GM03348 (cell line): ENCODE measurements at regions not wholly inside any gene's neighbourhood (a gene's known extent, or its start where the extent isn't known, plus 50 kb on each side); places are given as distances from the start of the nearest gene placed in this dataset.
A peak's percentile ranks its signal among the peaks of the same experiment; 100 is the strongest.
"Not testable (repeated sequence)": the region's sequence is repeated elsewhere in the genome, so short reads cannot be mapped to it uniquely, and the experiment has no call there.

Experiments used
- DNase-seq: peaks from one replicate; pipeline ENCODE4 v3.0.0; 2012; ENCODE audit warnings: low spot score

DNA sequence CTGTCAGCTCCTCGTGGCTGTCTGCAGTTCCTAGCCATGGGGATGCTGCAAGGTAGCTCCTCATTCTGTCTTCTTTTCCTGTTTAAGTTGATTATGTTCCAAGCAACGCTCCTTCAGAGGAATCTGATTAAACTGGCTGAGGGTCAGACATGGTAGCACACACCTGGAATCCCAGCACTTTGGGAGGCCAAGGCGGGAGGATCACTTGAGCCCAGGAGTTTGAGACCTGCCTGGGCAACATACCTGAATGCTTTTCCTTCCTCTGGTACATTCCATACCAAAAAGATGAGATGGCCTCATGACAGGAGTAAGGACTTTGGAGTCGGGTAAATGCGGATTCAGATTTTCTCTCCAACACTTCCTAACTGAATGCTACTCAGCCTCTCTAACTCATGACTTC, 246.8 kb upstream of the JARID2 start:
- no peak for DNase-seq

DNA sequence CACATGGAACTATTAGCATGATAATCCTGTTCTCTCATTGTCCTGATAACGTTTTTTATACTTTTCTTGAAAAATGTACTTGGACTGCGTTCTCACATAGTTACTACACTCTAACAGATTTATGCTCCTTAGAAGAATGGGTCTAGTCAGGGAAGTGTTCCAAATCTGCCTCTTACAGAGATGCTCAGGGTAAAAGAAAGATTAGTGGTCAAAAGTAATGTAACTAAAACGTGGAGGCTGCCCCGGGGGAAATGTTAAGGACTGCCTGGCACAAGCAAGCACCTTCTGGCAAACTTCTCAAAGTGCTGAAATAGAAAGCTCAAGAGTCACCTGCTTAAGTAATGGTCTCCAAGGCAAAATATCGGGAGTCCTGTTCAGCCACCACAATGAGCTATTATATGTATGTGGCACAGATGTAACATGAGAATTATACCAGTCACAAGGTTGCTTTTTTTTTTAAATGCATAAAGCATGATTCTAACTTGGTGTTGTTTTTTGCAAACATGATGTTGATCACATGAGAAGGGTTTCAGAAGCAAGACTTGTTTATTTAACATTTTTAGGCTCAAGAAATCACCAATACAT, 244.5 kb upstream of the JARID2 start:
- DNase-seq: no peak

DNA sequence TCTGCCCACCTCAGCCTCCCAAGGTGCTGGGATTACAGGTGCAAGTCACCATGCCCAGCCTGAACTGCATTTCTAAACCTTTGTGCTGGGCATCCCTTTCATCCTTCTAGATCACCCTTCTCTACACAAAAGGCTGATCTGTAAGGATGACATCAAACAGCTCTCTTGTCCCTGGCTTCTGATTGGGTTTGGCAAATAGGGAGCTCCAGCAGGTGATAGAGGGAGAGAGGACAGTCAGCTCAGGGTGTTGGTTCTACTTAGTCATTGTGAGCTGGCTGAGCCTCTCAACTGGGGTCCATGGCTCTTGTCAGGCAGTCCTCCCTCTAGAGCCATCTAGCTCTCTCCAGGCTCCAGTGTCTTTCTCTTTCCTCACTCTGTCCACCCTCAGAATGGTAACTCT, 237.6 kb upstream of the JARID2 start:
- no peak for DNase-seq

DNA sequence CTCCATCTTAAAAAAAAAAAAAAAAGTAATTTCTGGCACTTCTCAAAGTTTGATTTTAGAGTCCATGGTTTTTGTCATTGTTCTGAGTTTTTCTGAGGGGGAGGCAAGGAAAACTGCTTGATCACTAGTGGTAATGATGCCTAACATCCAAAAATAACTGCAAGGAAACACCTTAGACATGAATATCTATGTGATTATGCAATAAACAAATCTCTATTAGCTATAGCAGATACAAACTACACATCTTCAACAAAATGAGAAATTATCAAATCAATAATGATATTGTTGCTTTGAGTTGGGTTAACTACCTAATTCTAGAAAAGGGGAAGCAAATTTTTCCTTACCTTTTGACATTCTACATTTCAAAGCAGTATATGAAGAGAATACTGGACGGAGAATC, 230.9 kb upstream of the JARID2 start:
- DNase-seq: no peak

DNA sequence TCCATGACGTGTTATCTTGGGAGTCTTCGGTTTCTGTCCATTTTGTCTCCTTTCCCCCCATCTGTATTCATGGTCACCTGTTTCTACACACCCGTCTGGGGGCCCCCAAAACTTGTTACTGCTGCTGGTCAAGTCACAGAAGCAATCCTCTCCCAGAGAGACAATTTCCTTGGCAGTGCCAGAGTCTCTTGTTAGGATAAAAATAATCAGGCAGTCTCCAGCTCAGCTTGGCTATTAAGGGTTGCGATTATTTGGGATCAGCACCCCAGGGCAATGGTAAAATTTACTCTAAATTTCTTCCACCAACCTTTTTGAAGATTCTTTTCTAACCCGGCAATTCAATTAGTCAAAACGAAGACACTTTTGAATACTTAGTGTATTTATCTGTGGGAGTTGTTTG, 229.1 kb upstream of the JARID2 start:
- no peak for DNase-seq

DNA sequence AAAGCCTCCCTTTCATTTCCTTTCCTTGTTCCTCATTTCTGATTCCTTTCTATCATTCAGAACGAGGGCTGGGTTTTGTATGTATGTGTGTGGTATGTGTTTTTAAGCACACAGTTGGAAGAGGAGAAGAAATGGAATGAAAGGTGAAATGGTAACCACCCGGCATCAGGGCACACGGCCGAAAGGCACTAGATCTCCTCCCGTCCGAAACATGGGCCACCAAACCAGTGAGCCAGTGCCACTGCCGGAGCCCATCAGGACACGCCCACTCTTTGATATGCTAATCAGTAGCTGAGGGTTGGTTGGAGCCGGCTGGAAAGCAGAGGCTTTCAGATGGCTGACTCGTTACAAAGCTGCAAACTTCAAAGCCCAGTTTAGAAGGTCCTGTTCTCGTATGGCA, 228.6 kb upstream of the JARID2 start:
- peak; percentile 33 for DNase-seq

DNA sequence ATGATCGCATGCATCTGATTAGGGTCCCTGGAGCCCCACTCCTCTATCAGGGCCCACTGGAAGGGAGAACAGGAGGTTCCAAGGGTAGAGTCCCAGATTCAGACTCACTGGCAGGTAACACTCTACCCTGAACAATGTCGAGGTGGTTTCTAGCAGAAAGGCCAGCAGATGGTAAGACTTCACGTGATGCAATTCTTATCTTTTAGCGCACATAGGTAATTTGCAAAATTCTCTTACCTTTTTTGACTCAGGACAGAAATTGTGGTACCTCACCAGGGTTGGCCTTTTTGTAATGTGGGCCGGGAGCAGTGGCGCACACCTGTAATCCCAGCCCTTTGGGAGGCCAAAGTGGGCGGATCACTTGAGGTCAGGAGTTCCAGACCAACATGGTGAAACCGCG, 228.1 kb upstream of the JARID2 start:
- DNase-seq: no peak

DNA sequence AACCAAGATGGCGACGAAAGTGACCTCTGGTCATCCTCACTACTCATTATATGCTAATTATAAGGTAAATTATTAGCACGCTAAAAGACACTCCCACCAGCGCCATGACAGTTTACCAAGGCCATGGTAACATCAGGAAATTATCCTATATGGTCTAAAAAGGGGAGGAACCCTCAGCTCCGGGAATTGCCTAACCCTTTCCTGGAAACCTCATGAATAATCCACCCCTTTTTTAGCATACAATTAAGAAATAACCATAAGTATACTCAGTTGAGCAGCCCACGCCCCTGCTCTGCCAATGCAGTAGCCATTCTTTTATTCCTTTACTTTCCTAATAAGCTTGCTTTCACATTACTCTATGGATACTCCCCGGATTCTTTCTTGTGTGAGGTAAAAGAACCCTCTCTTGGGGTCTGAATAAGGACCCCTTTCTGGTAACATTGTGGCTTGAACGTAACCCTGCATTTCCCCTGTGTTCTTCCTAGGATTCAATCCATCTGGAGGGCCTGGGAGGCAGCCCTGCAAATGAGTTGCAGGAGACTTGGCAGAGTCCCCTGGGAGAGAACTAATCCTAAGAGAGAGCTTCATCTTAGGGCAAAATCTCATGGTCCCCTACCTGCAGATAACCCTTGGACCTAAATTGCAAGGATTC, 225.6 kb upstream of the JARID2 start:
- no peak for DNase-seq

DNA sequence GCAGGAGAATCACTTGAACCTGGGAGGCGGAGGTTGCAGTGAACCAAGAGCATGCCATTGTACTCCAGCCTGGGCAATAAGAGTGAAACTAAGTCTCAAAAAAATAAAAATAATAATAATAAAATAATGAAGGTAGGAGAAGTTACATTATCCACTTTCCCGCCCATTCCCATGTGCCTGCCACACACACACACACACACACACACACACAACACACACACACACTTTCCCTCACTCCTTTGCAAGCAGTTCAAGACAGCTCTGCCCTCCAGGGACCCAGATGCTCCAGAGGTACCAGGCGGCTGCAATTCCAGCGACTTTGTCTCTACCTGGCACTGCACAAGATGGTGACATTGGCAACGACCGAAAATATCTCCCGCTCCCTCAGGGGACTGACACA, 224.8 kb upstream of the JARID2 start:
- no peak for DNase-seq

DNA sequence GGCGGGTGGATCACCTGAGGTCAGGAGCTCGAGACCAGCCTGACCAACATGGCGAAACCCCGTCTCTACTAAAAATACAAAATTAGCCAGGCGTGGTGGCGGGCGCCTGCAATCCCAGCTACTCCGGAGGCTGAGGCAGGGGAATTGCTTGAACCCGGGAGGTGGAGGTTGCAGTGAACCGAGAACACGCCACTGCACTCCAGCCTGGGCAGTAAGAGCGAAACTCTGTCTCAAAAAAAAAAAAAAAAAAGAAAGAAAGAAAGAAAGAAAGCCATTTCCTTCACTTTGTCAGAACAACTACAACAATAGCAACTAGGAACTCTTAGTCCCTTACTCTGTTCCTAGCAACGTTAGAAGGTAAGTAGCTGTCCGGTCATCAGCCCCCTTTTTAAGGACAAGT, 222.9 kb upstream of the JARID2 start:
- not testable (repeated sequence) for DNase-seq

DNA sequence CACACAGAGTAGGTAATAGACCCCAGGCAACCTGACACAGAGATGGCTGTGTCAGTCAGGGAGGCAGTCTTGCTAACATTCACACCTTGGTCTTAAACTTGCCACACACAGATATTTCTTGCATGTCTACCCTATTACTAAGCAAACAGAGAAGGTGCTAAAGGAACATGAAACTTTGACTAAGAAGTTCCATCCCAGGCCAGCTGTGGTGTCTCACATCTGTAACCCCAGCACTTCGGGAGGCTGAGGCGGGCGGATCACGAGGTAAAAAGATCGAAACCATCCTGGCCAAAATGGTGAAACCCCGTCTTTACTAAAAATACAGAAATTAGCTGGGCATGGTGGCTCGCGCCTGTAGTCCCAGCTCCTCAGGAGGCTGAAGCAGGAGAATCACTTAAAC, 222.4 kb upstream of the JARID2 start:
- no peak for DNase-seq

DNA sequence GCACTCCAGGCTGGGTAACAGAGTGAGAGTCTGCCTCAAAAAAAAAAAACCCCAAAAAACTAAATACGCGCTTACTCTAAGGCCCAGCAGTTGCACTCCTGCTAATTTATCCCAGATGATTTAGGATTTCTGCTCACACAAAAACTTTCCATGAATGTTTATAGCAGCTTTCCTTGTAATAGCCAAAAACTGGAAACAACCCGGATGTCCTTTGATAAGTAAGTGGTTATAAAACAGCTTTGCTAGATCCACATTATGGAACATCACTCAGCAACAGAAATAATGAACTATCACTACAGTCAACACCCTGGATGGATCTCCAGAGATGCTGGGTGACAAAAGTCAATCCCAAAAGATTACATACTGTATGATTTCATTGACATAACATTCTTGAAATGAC, 220.4 kb upstream of the JARID2 start:
- DNase-seq: no peak

DNA sequence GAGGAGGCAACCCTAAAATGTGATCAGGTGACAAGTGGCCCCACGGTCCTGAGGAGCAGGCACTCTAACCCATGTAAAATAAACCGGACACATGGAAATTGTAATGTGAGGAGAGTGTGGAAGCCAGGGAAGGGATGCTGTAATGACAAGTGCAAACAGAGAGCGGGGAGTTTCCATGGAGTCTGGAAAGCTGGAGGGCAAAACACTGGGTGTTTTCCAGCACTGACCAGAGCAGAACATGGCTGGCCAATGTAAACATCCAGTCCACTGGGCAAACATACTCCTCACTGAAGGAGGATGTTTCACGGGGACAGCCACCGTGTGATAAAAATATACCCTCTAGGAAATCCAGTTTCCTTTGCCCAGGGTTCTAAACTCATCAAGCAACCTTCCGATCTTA, 219.0 kb upstream of the JARID2 start:
- DNase-seq: no peak

DNA sequence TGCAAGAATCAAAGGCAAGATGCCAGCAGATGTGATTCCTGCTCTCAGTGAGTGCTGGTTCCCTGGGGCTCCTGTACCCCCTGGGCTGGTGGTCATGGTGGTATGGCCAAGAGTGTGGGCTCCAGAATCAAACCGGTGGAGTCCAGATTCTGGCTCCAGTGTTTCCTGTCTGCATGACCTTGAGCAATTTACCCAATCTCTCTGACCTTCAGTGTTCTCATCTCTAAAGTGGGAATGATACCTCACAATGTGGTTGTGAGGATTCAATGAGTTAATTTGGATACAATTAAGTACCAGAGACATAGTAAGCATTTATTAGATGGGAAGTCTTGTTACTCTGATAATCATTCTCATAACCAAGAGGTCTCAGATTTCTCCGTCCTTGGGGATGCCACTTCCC, 218.4 kb upstream of the JARID2 start:
- no peak for DNase-seq

DNA sequence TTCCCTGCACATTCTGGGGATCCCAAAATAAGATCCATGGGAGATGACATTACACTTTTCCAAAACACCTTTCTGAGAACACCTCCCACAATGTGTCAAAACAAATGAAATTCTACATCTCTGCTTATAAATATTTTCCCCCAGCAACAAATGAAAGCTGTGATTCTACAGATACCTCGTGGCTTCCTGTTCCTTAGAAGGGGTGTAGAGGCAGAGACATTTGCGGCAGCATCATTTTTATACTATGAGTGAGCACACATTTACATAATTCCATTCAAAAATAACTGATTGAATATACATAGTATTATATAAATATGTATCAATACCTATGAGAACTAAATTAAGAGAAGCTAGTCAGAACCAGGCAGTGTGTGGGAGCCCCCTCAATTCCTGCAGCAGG, 213.9 kb upstream of the JARID2 start:
- DNase-seq: no peak

DNA sequence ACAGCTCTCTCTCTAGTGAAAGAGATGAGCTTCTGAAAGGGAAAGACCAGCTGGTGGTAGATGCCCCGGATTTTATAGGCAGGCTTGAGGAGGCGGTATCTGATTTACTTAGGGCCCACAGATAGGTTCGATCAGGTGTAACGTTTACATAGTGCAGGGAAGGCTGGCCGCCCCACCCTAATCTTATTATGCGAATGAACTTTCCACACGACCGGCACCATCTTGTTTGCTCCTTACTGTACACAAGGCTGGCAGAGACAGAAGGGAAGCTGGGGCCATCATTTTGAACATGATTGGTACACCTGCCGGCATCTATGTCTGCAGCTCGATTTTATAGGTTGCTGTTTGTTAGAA, 212.0 kb upstream of the JARID2 start:
- no peak for DNase-seq

DNA sequence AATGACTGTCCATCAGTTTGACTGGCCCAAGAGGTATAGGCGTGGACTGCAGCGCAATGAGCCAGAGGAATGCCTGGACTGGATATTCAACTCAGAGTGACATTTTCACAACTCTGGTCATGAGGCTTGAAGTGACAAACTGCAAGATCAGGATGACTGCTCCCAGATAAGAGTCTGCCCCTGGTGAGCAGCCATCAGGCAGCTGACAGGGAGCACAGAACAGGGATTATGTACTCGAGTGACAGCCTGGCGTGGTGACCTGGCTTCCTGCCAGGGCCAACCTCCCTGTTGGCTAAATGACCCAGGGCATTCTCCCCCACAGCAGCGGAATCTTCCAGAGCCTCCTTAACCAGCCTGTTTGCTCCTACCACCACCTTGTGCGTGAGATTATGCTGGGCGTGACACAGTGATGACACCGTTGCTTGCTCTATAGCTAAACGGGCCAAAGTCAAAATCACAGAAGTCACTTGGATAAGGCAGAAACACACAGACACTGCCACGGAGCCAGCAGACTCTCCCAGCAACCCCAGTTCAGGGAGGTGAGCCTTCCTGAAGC, 209.1 kb upstream of the JARID2 start:
- DNase-seq: no peak

DNA sequence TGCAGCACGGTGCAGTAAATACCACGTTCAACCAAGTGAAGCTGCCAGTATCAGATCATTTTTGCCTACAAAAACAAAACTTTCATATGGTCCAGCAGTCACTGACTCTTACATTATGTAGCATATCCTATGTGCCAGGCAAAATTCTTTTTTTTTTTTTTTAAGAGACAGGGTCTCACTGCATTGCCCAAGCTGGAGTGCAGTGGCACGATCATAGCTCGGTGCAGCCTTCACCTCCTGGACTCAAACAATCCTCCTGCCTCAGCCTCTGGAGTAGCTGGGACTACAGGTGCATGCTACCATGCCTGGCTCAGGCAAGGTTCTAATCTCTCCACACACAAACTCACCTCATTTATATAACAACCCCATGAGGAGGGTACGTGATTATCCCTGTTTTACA, 208.6 kb upstream of the JARID2 start:
- no peak for DNase-seq

DNA sequence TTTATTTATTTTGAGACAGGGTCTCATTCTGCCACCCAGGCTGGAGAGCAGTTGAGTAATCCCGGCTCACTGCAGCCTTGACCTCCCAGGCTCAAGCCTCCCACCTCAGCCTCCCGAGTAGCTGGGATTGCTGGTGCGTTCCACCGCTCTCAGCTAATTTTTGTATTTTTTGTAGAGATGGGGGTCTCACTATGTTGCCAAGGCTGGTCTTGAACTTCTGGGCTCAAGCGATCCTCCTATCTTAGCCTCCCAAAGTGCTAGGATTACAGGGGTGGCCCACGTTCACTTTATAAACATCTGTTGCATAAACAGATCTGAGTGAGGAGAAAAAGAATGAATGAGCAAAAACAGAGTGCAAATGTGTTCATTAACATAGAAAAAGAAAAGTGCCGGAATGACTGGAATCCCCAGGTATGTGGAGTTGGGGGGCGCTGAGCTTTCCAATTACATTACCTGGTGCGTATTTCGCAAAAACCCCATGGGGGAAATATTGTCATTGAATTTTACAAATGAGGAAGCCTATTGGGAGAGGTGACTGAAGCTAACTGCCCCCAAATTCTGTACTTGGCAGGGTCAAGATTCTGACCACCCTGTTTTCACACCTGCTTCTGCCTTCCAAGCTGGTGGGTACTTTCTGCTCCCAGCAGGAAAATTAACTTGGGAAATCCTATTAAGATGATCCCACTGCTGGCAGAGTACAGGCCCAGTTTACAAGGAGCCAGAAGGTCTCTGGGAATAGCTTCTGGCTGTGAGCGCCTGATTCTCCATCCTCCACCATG, 207.7 kb upstream of the JARID2 start:
- DNase-seq: no peak

DNA sequence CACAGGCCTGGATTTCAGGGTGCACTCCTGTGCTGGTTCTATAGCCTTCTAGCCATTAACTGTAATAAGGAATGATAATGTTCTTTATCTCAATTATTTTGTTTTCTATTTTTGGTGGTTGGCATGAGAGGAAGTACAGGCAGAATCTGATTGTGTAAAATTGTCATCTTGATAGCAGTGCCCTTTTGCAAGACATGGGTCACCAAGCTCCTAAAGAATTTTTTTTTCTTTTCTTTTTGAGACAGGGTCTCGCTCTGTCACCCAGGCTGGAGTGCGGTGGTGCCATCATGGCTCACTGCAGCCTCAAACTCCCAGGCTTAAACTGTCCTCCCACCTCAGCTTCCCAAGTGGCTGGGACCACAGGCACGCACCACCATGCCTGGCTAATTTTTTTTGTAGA, 206.7 kb upstream of the JARID2 start:
- no peak for DNase-seq

DNA sequence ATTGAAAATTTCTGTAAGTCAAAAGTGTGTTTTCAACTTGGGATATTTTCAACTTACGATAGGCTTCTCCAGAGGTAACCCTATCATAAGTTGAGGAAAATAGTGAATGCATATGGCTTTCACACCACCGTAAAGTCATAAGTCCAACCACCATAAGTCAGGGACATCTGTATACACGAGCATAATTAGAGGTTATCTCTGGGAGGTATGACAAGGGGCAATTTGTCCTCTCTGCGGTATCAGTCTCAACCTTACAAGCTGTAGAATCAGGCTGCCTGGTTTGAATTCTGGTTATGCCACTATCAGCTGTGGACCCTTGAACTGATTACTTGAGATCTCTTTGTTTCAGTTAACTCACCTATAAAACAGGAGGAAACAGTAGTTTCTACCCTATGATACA, 202.9 kb upstream of the JARID2 start:
- DNase-seq: no peak

DNA sequence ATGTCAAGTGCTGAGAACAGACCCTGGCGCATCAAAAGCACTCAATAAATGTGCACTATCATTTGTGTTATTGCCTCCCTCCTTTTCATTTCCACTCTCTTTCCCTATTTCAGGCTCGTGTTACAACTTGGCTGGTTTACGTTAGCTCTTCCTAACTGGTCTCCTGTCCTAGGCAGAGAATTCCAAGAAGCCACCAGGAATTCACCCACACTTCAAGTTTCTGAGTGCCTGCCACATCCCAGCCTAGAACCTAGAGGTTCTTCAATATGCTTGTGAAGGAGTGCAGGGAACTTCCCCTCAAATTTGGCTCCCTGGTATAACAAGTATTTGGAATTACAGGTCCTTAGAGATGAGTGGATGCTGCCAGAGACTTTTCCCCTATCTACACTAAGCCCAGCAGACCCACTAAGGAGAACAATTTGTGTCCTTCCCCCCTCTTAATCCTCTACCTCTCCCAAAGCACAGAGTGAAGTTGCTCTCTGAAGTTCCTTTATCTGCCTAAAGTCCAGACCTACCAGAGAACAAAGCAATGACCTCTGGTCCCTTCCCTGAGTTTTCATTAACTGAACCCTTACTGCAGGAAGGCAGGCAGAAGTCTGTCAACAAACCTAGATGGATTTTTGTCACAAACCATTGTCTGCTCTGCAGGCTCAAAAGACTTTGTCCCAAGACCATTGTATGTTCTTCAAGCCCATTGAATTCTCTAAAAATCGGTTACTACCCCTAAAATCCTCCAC, 201.6 kb upstream of the JARID2 start:
- no peak for DNase-seq

DNA sequence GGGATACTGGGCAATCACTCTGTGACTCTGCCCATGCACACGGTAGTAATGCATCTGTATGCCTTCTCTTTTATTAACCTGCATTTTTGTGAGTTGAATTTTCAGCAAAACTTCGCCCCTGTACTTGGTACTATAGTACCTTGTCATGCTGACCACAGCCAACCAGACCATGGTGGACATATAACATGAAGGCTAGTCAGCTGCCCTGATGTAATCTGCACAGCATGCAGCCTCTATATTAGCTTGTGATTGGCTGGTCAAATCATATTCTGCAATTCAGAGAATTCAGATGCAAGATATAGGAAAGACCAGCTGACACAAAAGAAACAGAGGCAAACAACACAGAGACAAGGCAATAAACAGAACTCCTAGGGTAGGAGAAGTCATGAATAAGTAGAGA, 200.9 kb upstream of the JARID2 start:
- DNase-seq: no peak
